HFFc6 (cell line): ENCODE measurements at regions not wholly inside any gene's neighbourhood (a gene's known extent, or its start where the extent isn't known, plus 50 kb on each side); places are given as distances from the start of the nearest gene placed in this dataset.

Experiments
- DNase-seq: peaks from one replicate; pipeline ENCODE4 v3.0.0-alpha.2; 2018
- H3K27ac Mint-ChIP-seq: 2 replicates; pipeline ENCODE4 v1.8.0; 2020; ENCODE audit warnings: mild to moderate bottlenecking, mixed read lengths
- H3K27me3 Mint-ChIP-seq: 2 replicates; pipeline ENCODE4 v1.8.0; 2021; ENCODE audit warnings: mild to moderate bottlenecking, moderate library complexity, mixed read lengths; ENCODE audit not compliant: insufficient read depth
- H3K36me3 Mint-ChIP-seq: 2 replicates; pipeline ENCODE4 v1.8.0; 2021; ENCODE audit warnings: low read depth, mixed read lengths
- H3K4me1 Mint-ChIP-seq: 2 replicates; pipeline ENCODE4 v1.8.0; 2020; ENCODE audit warnings: low read depth, mixed read lengths
- H3K4me3 Mint-ChIP-seq: 2 replicates; pipeline ENCODE4 v1.8.0; 2020; ENCODE audit warnings: mild to moderate bottlenecking, moderate library complexity, mixed read lengths
- H3K9me3 Mint-ChIP-seq: 2 replicates; pipeline ENCODE4 v1.8.0; 2020; ENCODE audit warnings: mild to moderate bottlenecking, mixed read lengths
- TF ChIP-seq, protein P1 (sequence below): fragments of 200-600 bp; sonication (generic); IDR thresholded peaks from 2 replicates; pipeline ENCODE4 v1.5.0; 2021; ENCODE audit warnings: antibody characterized with exemption, mild to moderate bottlenecking

DNA sequence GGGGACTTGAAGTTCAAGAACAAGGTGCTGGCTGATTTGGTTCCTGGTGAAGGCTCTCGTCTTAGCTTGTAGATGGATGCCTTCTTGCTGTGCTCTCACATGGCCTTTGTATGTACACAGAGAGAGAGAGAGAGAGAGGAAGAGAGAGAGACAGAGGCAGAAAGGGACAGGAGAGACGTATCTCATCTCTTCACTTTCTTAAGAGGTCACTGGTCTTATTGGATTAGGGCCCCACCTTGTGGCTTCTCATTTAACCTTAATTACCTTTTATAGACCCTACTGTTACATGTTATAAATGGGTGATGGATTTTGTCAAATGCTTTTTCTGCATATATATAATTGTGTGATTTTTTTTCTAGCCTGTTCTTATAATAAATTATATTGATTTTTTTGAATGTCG lies 1444.2 kb downstream of the ADGRL3 start:
- peaks cover 15% of the 10 kb centered on the region for H3K9me3 Mint-ChIP-seq
- H3K27me3 Mint-ChIP-seq: no peaks in the 10 kb centered on the region
- no peaks in the 10 kb centered on the region for H3K36me3 Mint-ChIP-seq
- no peak overlapping the region for H3K4me3 Mint-ChIP-seq
- H3K27ac Mint-ChIP-seq: no peak overlapping the region
- no peaks in the 10 kb centered on the region for H3K4me1 Mint-ChIP-seq
- TF ChIP-seq, protein P1, sequence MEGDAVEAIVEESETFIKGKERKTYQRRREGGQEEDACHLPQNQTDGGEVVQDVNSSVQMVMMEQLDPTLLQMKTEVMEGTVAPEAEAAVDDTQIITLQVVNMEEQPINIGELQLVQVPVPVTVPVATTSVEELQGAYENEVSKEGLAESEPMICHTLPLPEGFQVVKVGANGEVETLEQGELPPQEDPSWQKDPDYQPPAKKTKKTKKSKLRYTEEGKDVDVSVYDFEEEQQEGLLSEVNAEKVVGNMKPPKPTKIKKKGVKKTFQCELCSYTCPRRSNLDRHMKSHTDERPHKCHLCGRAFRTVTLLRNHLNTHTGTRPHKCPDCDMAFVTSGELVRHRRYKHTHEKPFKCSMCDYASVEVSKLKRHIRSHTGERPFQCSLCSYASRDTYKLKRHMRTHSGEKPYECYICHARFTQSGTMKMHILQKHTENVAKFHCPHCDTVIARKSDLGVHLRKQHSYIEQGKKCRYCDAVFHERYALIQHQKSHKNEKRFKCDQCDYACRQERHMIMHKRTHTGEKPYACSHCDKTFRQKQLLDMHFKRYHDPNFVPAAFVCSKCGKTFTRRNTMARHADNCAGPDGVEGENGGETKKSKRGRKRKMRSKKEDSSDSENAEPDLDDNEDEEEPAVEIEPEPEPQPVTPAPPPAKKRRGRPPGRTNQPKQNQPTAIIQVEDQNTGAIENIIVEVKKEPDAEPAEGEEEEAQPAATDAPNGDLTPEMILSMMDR: no peak
- no peak for DNase-seq

DNA sequence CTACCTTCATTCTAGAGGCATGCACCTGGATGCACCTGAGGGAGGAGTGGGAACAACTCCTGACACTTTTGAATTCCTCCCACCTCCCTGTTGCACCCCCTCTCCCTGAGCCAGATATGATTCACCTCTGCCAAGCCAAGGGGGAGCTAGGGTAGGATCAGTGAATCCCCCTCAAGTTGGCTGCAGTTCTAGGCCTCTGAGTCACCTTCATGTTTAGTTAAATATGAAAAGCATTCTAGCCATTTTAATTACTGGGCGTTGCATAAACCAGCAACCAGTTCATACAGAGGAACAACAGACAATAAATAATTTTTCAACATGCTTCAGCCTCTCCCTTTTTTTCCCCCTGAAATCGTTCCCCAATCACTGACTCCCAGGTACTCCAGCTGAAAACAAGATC lies 1440.2 kb downstream of the ADGRL3 start:
- no peak overlapping the region for H3K4me3 Mint-ChIP-seq
- H3K27ac Mint-ChIP-seq: no peak overlapping the region
- no peaks in the 10 kb centered on the region for H3K36me3 Mint-ChIP-seq
- H3K9me3 Mint-ChIP-seq: peaks cover 14% of the 10 kb centered on the region
- no peak for DNase-seq
- H3K27me3 Mint-ChIP-seq: no peaks in the 10 kb centered on the region
- TF ChIP-seq, protein P1: no peak
- H3K4me1 Mint-ChIP-seq: no peaks in the 10 kb centered on the region

DNA sequence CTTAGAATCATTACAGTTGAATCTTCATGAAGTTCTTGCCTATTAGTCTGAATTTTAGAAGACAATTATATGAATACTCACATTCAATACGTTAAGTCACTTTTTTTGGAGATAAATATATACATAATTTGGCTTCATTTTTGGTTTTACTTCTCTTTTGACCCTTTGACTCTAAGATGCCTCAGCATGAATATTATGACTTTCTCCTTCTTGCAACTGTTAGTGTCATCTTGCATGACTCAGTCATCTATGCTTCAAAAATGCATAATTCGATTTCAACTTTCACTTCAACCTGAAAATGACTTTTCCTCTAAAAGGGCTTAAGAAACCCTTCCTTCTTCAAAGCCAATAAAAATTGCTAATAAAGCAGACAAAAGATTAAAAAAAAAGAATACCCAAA lies 1427.5 kb downstream of the ADGRL3 start:
- no peak for DNase-seq
- no peaks in the 10 kb centered on the region for H3K4me1 Mint-ChIP-seq
- TF ChIP-seq, protein P1: no peak
- no peak overlapping the region for H3K27ac Mint-ChIP-seq
- H3K36me3 Mint-ChIP-seq: no peaks in the 10 kb centered on the region
- H3K9me3 Mint-ChIP-seq: peaks cover 20% of the 10 kb centered on the region
- no peaks in the 10 kb centered on the region for H3K27me3 Mint-ChIP-seq
- H3K4me3 Mint-ChIP-seq: no peak overlapping the region

DNA sequence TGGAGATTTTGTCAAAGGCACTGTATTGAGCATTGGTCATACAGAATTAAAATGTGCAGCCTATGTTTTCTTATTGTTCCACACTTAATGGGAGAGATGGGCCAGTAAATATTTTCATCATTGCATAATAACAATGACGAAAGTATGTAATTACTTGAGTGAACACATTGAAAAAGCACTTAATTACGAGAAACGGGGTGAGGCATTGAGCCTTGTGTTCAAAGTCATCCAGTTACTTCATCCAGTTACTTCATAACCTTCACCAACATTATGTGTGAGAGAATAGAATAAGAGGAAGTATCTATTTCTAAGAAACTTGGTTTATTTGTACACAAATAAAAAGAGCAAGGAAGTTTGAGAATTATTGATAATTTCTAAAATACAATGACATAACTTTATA lies 1427.0 kb downstream of the ADGRL3 start:
- no peak for DNase-seq
- Mint-ChIP-seq H3K36me3 (no peaks in the 10 kb centered on the region), H3K27ac (no peak overlapping the region), H3K9me3 (peaks cover 18% of the 10 kb centered on the region), H3K4me1 (no peaks in the 10 kb centered on the region), H3K27me3 (no peaks in the 10 kb centered on the region), H3K4me3 (no peak overlapping the region)
- TF ChIP-seq, protein P1: no peak

DNA sequence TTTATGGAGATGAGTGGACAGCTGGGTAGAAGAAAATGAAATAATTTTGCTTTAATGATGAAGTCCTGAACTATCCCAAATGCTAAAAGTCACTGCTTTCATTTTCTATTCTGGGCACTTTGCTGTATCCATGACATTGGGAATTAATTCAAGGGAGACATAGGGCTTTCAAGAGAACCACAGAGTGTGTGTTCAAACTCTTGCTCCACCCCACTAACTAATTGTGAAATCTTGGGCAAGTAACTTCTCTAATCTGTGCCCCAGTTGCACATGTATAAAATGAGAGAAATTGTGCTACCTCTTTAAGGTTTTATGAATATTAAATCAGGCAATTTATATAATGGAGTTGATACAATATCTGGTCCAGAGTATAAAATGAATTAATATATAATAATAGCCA lies 1422.0 kb downstream of the ADGRL3 start:
- no peak overlapping the region for H3K4me3 Mint-ChIP-seq
- no peak for DNase-seq

More for the DNA sequence above, 1422.0 kb downstream of the ADGRL3 start:
- Mint-ChIP-seq H3K4me1 (no peaks in the 10 kb centered on the region), H3K27ac (no peak overlapping the region), H3K27me3 (no peaks in the 10 kb centered on the region), H3K9me3 (peaks cover 27% of the 10 kb centered on the region), H3K36me3 (no peaks in the 10 kb centered on the region)
- TF ChIP-seq, protein P1: no peak
